ENCODE measurements at regions not wholly inside any gene's neighbourhood (a gene's known extent, or its start where the extent isn't known, plus 50 kb on each side); places are given as distances from the start of the nearest gene placed in this dataset.

DNA sequence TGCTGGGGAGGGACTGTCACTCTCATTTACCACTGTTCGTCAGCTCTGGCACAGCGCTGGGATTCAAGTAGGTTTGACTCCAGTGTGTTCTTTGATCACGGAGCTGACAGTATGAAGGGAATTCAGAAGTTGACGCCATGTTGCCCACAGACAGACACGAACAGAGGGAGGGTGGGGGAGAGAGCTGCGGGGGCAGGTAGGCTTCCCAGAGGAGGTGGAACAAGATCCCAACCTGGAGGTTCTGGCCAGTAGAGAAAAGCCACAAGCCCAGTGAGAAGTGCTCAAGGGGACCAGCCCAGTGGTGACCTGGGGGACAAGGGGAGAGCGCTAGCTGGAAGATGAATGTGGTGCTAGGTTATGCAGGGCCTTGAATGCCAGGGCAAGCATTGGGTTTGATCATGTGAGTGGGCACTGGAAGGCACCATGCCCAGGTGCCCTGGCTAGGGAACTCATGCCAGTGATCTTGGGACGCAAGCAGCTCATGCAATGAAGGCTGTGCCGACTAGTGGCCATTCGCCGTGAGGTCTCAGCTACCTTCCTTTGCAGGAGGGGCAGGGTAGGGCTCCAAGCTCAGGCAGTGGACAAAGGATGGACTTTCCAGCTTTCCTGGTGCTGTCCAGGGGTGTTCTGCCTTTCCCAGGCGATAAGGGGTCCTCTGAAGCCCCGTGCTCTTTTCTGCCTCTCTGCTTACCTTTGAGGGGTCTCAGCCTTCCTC is 50.4 kb upstream of the APCDD1L start:
- no peaks in the 10 kb centered on the region for H4K20me1 ChIP-seq (ENCODE audit: insufficient read depth, low read length)
- no peaks in the 10 kb centered on the region for H3K79me2 ChIP-seq (ENCODE audit: low read length)
- no peak for TF ChIP-seq EZH2phosphoT487 (IDR thresholded peaks at IDR 0.05; ENCODE audit: low read depth)
- TF ChIP-seq, protein P1, sequence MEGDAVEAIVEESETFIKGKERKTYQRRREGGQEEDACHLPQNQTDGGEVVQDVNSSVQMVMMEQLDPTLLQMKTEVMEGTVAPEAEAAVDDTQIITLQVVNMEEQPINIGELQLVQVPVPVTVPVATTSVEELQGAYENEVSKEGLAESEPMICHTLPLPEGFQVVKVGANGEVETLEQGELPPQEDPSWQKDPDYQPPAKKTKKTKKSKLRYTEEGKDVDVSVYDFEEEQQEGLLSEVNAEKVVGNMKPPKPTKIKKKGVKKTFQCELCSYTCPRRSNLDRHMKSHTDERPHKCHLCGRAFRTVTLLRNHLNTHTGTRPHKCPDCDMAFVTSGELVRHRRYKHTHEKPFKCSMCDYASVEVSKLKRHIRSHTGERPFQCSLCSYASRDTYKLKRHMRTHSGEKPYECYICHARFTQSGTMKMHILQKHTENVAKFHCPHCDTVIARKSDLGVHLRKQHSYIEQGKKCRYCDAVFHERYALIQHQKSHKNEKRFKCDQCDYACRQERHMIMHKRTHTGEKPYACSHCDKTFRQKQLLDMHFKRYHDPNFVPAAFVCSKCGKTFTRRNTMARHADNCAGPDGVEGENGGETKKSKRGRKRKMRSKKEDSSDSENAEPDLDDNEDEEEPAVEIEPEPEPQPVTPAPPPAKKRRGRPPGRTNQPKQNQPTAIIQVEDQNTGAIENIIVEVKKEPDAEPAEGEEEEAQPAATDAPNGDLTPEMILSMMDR (IDR thresholded peaks at IDR 0.05; ENCODE audit: low read depth, low read length): no peak
- no peaks in the 10 kb centered on the region for H3K36me3 ChIP-seq (replicated peaks; ENCODE audit: low read depth, low read length)
- no peaks in the 10 kb centered on the region for H3K4me1 ChIP-seq (ENCODE audit: low read length)
- H3K4me3 ChIP-seq (ENCODE audit: low read length): no peak overlapping the region
- no peak overlapping the region for H3K27ac ChIP-seq (ENCODE audit: low read length)
- H3K4me2 ChIP-seq (ENCODE audit: low read length): no peak overlapping the region
- H3K9me3 ChIP-seq (ENCODE audit: insufficient read depth, low read length): no peaks in the 10 kb centered on the region
- H3K27me3 ChIP-seq (ENCODE audit: low read depth, low read length): peaks cover 20% of the 10 kb centered on the region
- H2AFZ ChIP-seq (ENCODE audit: low read depth, low read length): no peak overlapping the region
- H3K9ac ChIP-seq (ENCODE audit: low read length): no peak overlapping the region
